Nephron (organoid): ENCODE measurements at regions not wholly inside any gene's neighbourhood (a gene's known extent, or its start where the extent isn't known, plus 50 kb on each side); places are given as distances from the start of the nearest gene placed in this dataset.
"Not testable (repeated sequence)": the region's sequence is repeated elsewhere in the genome, so short reads cannot be mapped to it uniquely, and the experiment has no call there.

Experiments used
- H3K27ac Mint-ChIP-seq, 3 experiments: 2 replicates each; pipeline ENCODE4 v1.8.0; 2020; ENCODE audit warnings: mixed read lengths in 3 of 3, mild to moderate bottlenecking in 2 of 3, moderate library complexity in 1 of 3
- H3K27me3 Mint-ChIP-seq: 2 replicates; pipeline ENCODE4 v1.8.0; 2021; ENCODE audit warnings: low read depth, mild to moderate bottlenecking, moderate library complexity, mixed read lengths
- H3K36me3 Mint-ChIP-seq: 2 replicates; pipeline ENCODE4 v1.8.0; 2020; ENCODE audit warnings: low read depth, mixed read lengths
- H3K4me1 Mint-ChIP-seq: 2 replicates; pipeline ENCODE4 v1.8.0; 2020; ENCODE audit warnings: mixed read lengths
- H3K4me3 Mint-ChIP-seq, 3 experiments: 2 replicates each; pipeline ENCODE4 v1.8.0; 2020; ENCODE audit warnings: mild to moderate bottlenecking in 3 of 3, mixed read lengths in 3 of 3, moderate library complexity in 2 of 3
- H3K9me3 Mint-ChIP-seq: 2 replicates; pipeline ENCODE4 v1.8.0; 2020; ENCODE audit warnings: mixed read lengths
- TF ChIP-seq, protein P1 (sequence below), 3 experiments: fragments of 200-600 bp; sonication (generic); IDR thresholded peaks; one replicate each; pipeline ENCODE4 v1.5.0; 2021; ENCODE audit warnings: antibody characterized with exemption in 3 of 3; ENCODE audit not compliant: unreplicated experiment in 3 of 3

DNA sequence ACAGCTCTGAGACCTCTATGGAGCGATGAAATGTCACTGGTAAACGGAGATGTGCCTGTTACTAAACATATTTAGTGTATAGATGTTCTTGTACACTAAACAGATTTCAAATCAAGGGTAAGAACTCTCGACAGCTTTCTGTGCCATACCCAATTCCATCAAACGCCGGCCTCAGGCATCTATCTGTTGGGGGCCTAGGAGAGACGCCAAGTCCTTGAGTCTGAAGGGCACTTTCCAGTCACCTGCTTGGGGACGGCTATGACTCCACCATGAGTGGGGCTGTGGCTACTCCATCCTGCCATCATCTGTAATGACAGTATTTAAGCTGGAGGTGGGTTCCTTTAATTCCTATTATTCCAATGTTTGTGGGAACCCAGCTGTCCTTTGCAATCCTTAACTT, 87.8 kb downstream of the SHANK2 start:
- Mint-ChIP-seq H3K4me3 (no peak overlapping the region), H3K4me1 (no peaks in the 10 kb centered on the region)

GRCh38 chr11:71164186-71164585, 88.2 kb downstream of the SHANK2 start:
- Mint-ChIP-seq H3K4me1 (no peaks in the 10 kb centered on the region), H3K27ac (no peak overlapping the region), H3K27me3 (peaks cover 17% of the 10 kb centered on the region), H3K4me3 (no peak overlapping the region), H3K36me3 (no peaks in the 10 kb centered on the region), H3K9me3 (peaks cover 6% of the 10 kb centered on the region)
- TF ChIP-seq, protein P1, sequence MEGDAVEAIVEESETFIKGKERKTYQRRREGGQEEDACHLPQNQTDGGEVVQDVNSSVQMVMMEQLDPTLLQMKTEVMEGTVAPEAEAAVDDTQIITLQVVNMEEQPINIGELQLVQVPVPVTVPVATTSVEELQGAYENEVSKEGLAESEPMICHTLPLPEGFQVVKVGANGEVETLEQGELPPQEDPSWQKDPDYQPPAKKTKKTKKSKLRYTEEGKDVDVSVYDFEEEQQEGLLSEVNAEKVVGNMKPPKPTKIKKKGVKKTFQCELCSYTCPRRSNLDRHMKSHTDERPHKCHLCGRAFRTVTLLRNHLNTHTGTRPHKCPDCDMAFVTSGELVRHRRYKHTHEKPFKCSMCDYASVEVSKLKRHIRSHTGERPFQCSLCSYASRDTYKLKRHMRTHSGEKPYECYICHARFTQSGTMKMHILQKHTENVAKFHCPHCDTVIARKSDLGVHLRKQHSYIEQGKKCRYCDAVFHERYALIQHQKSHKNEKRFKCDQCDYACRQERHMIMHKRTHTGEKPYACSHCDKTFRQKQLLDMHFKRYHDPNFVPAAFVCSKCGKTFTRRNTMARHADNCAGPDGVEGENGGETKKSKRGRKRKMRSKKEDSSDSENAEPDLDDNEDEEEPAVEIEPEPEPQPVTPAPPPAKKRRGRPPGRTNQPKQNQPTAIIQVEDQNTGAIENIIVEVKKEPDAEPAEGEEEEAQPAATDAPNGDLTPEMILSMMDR (IDR thresholded peaks at IDR 0.05; ENCODE audit: unreplicated experiment in 3 of 3): no peak

More for the DNA sequence above, 87.8 kb downstream of the SHANK2 start:
- TF ChIP-seq, protein P1 (IDR thresholded peaks at IDR 0.05; ENCODE audit: unreplicated experiment in 3 of 3): no peak
- Mint-ChIP-seq H3K27me3 (peaks cover 12% of the 10 kb centered on the region), H3K36me3 (no peaks in the 10 kb centered on the region), H3K27ac (no peak overlapping the region), H3K9me3 (peaks cover 3% of the 10 kb centered on the region)

DNA sequence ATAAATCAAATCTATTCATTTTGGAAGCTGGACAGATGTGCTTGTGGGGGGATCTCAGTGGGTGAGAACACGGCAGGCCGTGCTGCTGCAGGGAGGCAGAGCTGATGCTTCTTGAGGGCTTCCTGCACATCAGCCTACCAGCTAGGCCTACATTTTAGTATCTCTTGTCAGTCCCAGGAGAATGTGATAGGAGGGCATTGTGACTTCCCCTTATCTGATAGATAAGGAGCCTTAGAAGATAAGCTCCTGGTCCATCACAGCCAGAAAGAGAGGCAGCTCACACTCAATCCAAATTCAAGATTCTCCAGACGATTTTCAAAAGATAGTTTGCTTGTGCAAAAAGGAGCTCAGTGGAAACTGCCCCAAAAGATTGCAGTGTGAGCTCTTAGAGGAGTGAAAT, 89.0 kb downstream of the SHANK2 start:
- TF ChIP-seq, protein P1 (IDR thresholded peaks at IDR 0.05; ENCODE audit: unreplicated experiment in 3 of 3): no peak
- peaks cover 19% of the 10 kb centered on the region for H3K27me3 Mint-ChIP-seq
- H3K27ac Mint-ChIP-seq: no peak overlapping the region
- no peak overlapping the region for H3K4me3 Mint-ChIP-seq
- H3K9me3 Mint-ChIP-seq: peaks cover 6% of the 10 kb centered on the region
- no peaks in the 10 kb centered on the region for H3K4me1 Mint-ChIP-seq
- no peaks in the 10 kb centered on the region for H3K36me3 Mint-ChIP-seq

- H3K36me3 Mint-ChIP-seq: no peaks in the 10 kb centered on the region
- H3K27me3 Mint-ChIP-seq: peaks cover 26% of the 10 kb centered on the region
- H3K4me1 Mint-ChIP-seq: no peaks in the 10 kb centered on the region
- H3K27ac Mint-ChIP-seq: no peak overlapping the region
- H3K4me3 Mint-ChIP-seq: no peak overlapping the region
- TF ChIP-seq, protein P1 (IDR thresholded peaks at IDR 0.05; ENCODE audit: unreplicated experiment in 3 of 3): no peak
- peaks cover 10% of the 10 kb centered on the region for H3K9me3 Mint-ChIP-seq
These were observed 93.4 kb downstream of the SHANK2 start for GRCh38 chr11:71158936-71159335.

- not testable (repeated sequence) for H3K4me3 Mint-ChIP-seq, H3K9me3 Mint-ChIP-seq, H3K4me1 Mint-ChIP-seq, H3K36me3 Mint-ChIP-seq
- Mint-ChIP-seq H3K27me3 (peaks cover 38% of the 10 kb centered on the region), H3K27ac (peak overlapping the region in 1 of 3 experiments; percentile 24)
These were observed 94.7 kb downstream of the SHANK2 start for GRCh38 chr11:71157676-71158075.

GRCh38 chr11:71156301-71156700, 96.1 kb downstream of the SHANK2 start:
- no peaks in the 10 kb centered on the region for H3K36me3 Mint-ChIP-seq
- TF ChIP-seq, protein P1 (IDR thresholded peaks at IDR 0.05; ENCODE audit: unreplicated experiment in 3 of 3): no peak
- H3K4me1 Mint-ChIP-seq: peaks cover 13% of the 10 kb centered on the region
- H3K27me3 Mint-ChIP-seq: peaks cover 41% of the 10 kb centered on the region
- peak overlapping the region in 2 of 3 experiments; percentile 7 to 88 for H3K27ac Mint-ChIP-seq
- H3K4me3 Mint-ChIP-seq: no peak overlapping the region
- peaks cover 10% of the 10 kb centered on the region for H3K9me3 Mint-ChIP-seq
